Esophagus (tissue), 2 donors: ENCODE measurements at regions not wholly inside any gene's neighbourhood (a gene's known extent, or its start where the extent isn't known, plus 50 kb on each side); places are given as distances from the start of the nearest gene placed in this dataset.

Experiments used
- H3K27ac ChIP-seq, 2 donors: one replicate each; pipeline ENCODE4 v1.5.1; 2013; ENCODE audit warnings: low read depth in 2 of 2, mild to moderate bottlenecking in 2 of 2, inconsistent platforms in 1 of 2, low read length in 1 of 2, moderate library complexity in 1 of 2
- H3K27me3 ChIP-seq, 2 donors: one replicate each; pipeline ENCODE4 v1.6.1; 2013; ENCODE audit warnings: low read length in 2 of 2, control low read depth in 1 of 2, mild to moderate bottlenecking in 1 of 2; ENCODE audit not compliant: insufficient read depth in 2 of 2, control insufficient read depth in 1 of 2
- H3K36me3 ChIP-seq, 2 donors: one replicate each; pipeline ENCODE4 v1.6.1; 2013; ENCODE audit warnings: low read length in 1 of 2; ENCODE audit not compliant: control insufficient read depth in 2 of 2, insufficient read depth in 2 of 2
- H3K4me1 ChIP-seq, 2 donors: one replicate each; pipeline ENCODE4 v1.6.1; 2013; ENCODE audit warnings: low read length in 1 of 2; ENCODE audit not compliant: control insufficient read depth in 2 of 2, insufficient read depth in 2 of 2
- H3K4me3 ChIP-seq, 2 donors: one replicate each; pipeline ENCODE4 v1.5.1; 2013; ENCODE audit warnings: low read length in 2 of 2, mild to moderate bottlenecking in 2 of 2, low read depth in 1 of 2, moderate library complexity in 1 of 2
- H3K9me3 ChIP-seq, 2 donors: one replicate each; pipeline ENCODE4 v1.6.1; 2013; ENCODE audit warnings: mild to moderate bottlenecking in 2 of 2, low read depth in 1 of 2, low read length in 1 of 2, moderate library complexity in 1 of 2; ENCODE audit not compliant: control insufficient read depth in 2 of 2, insufficient read depth in 1 of 2
- WGBS, 2 donors: extraction: QIAGEN DNeasy Blood & Tissue Kit; methylation state at CpG; one replicate each; pipeline ENCODE4 v1.1.7; 2013; 5-methylcytosine and 5-hydroxymethylcytosine counted together
- donor health status: healthy with polysubstance abuse.
- donor health status: Bipolar disorder and iron deficiency.

DNA sequence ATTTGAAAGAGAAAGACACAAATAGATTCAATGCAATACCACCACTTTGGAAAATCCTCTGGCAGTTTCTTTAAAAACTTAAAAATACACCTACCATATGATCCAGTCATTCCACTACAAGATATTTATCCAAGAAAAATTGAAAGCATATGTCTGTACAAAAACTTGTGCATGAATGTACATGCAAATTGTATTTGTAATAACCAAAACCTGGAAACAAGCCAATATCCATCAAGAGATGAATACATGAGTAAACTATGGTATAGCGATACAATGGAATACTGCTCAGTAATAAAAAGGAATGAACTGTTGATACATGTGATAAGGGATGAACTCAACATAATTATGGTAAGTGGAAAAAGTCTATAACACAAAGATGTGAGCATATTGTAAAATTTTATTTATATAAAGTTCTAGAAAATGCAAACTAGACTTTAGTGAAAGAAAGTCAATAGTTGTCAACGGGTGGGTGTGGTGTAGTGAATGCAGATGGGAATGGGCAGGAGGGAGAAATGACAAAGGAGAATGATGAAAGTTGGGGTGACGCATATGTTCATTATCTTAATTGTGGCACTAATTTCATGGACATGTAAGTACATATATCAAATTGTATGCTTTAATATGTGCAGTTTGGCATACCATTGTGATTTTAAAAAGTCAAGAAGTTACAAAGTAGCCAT lies 347.5 kb downstream of the SAMD5 start:
- no peaks in the 10 kb centered on the region for H3K4me1 ChIP-seq
- no peak overlapping the region for H3K27ac ChIP-seq
- no peaks in the 10 kb centered on the region for H3K27me3 ChIP-seq
- H3K9me3 ChIP-seq = no peaks in the 10 kb centered on the region
- 88% methylated on average over 3 of the region's 3 CpGs for WGBS, 2 donors
- no peak overlapping the region for H3K4me3 ChIP-seq
- no peaks in the 10 kb centered on the region for H3K36me3 ChIP-seq

DNA sequence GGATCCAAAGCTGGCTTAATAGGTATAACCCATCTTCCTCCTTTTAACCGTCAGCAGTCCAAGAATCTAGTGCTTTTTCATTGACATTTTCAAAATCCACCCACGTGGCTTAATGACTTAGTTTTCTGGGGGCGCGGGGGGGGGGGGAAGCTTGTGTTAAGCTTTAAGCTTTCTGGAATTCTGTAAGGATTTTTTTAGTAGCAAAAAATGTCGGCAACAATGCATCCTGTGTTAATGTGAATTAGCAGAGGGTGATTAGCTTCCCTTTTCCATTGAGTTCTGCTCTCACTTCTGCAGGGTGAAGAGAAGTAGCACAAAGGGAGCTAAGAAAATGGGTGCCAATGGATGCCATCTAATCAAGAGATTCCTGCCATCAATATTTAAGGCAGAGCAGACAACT lies 348.2 kb downstream of the SAMD5 start:
- Histone ChIP-seq H3K36me3 (no peaks in the 10 kb centered on the region), H3K4me1 (no peaks in the 10 kb centered on the region), H3K4me3 (no peak overlapping the region), H3K27me3 (no peaks in the 10 kb centered on the region), H3K9me3 (no peaks in the 10 kb centered on the region), H3K27ac (no peak overlapping the region)
- 84 to 87% methylated on average over 5 of the region's 5 CpGs for WGBS, 2 donors

DNA sequence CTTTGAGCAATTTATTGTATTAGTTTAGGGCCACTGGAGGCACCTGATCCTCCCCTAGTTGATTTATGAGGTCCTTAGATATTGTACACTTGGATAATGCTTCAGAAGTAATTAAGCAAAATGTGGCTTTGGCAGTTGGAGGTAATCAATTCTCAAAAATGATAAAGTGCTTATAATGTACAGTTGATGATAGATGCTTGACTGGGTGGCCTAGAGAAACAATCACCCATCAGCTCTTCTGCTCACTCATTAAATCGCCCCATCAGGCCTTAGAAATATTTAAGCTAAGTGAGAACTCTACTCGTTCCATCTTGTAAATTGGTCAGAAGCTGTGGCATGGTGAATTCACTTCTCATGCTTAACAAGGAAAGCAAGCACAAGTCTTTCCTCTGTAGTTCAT lies 349.9 kb downstream of the SAMD5 start:
- Histone ChIP-seq H3K4me1 (no peaks in the 10 kb centered on the region), H3K27ac (no peak overlapping the region), H3K27me3 (no peaks in the 10 kb centered on the region), H3K4me3 (no peak overlapping the region), H3K9me3 (no peaks in the 10 kb centered on the region), H3K36me3 (no peaks in the 10 kb centered on the region)
- 87 to 88% methylated on average over 2 of the region's 2 CpGs for WGBS, 2 donors

GRCh38 chr6:147859071-147859470 lies 350.6 kb downstream of the SAMD5 start:
- no peaks in the 10 kb centered on the region for H3K9me3 ChIP-seq
- WGBS, 2 donors = 63 to 66% methylated on average over 4 of the region's 4 CpGs
- H3K4me1 ChIP-seq = no peaks in the 10 kb centered on the region
- no peaks in the 10 kb centered on the region for H3K27me3 ChIP-seq
- no peak overlapping the region for H3K4me3 ChIP-seq
- no peak overlapping the region for H3K27ac ChIP-seq
- no peaks in the 10 kb centered on the region for H3K36me3 ChIP-seq

DNA sequence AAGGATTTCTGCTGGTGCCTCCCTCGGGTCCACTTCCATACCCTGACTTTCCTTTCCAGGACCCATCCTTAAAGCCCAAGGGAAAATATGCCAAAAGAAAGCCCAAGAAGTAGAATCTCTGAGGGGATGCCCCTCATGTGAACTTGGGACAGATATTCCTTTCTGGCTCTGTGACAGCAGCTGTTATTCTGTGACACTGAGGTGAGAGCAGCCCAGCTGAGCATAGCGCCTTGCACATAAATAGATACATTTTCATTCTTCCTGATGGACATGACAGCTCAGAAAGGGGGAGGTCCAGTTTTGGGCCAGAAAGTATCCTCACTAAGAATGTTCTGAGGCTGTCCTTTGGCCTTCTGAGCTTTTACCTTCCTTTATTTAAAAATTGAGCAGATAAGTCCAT lies 353.2 kb downstream of the SAMD5 start:
- H3K4me1 ChIP-seq = no peaks in the 10 kb centered on the region
- 86 to 88% methylated on average over 2 of the region's 2 CpGs for WGBS, 2 donors
- no peaks in the 10 kb centered on the region for H3K9me3 ChIP-seq
- H3K4me3 ChIP-seq = no peak overlapping the region
- no peak overlapping the region for H3K27ac ChIP-seq
- H3K36me3 ChIP-seq = no peaks in the 10 kb centered on the region
- H3K27me3 ChIP-seq = no peaks in the 10 kb centered on the region

GRCh38 chr6:147867433-147868226 lies 359.1 kb downstream of the SAMD5 start:
- H3K27ac ChIP-seq = no peak overlapping the region
- WGBS, 2 donors = 90 to 92% methylated on average over 4 of the region's 4 CpGs
- no peaks in the 10 kb centered on the region for H3K27me3 ChIP-seq
- no peaks in the 10 kb centered on the region for H3K36me3 ChIP-seq
- no peaks in the 10 kb centered on the region for H3K4me1 ChIP-seq
- H3K9me3 ChIP-seq = no peaks in the 10 kb centered on the region
- H3K4me3 ChIP-seq = no peak overlapping the region

- WGBS, 2 donors = 20 to 26% methylated on average over 2 of the region's 2 CpGs
- Histone ChIP-seq H3K4me1 (no peaks in the 10 kb centered on the region), H3K27ac (no peak overlapping the region), H3K4me3 (no peak overlapping the region), H3K36me3 (no peaks in the 10 kb centered on the region), H3K9me3 (no peaks in the 10 kb centered on the region), H3K27me3 (no peaks in the 10 kb centered on the region)
These were observed 360.1 kb downstream of the SAMD5 start for GRCh38 chr6:147868427-147869190.

DNA sequence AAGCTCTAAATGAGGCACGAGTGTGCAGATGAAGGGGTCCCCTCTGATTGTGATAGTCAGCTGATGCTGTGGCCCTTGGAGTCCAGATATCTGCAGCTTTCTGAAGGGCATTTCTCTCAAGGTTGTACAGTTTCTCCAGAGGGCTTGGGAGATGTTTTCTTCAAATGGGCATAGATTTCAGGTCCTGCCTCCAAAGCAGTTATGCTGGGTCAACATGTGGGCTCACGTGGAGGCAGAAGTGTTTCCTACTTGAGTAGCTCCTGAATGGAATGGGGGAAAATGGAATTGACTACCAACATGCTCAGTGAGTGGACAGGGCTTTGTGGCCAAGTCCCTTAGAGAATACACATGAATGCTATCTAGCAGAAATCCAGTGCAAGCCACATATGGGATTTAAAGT lies 360.7 kb downstream of the SAMD5 start:
- WGBS, 2 donors = 60 to 62% methylated on average over 2 of the region's 2 CpGs
- Histone ChIP-seq H3K36me3 (no peaks in the 10 kb centered on the region), H3K27me3 (no peaks in the 10 kb centered on the region), H3K9me3 (no peaks in the 10 kb centered on the region), H3K4me1 (no peaks in the 10 kb centered on the region), H3K4me3 (no peak overlapping the region), H3K27ac (no peak overlapping the region)

DNA sequence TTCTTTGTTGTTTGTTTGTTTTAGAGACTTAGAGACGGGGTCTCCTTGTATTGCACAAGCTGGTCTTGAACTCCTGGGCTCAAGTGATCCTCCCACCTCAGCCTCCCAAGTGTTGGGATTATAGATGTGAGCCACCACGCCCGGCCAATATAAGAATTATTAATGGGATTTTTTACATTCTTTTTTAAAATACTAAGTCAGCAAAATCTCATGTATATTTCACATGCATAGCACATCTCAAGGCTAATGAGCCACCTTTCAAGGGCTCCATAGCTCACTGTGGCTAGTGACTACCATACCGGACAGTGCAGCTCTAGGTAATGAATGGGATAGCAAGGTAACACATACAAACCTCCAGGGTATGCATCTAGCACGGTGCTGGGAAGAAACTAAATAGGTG lies 361.4 kb downstream of the SAMD5 start:
- Histone ChIP-seq H3K9me3 (no peaks in the 10 kb centered on the region), H3K4me3 (no peak overlapping the region), H3K27ac (no peak overlapping the region), H3K27me3 (no peaks in the 10 kb centered on the region), H3K36me3 (no peaks in the 10 kb centered on the region), H3K4me1 (no peaks in the 10 kb centered on the region)
- 84 to 89% methylated on average over 5 of the region's 5 CpGs for WGBS, 2 donors
